HepG2 (cell line): ENCODE measurements at regions not wholly inside any gene's neighbourhood (a gene's known extent, or its start where the extent isn't known, plus 50 kb on each side); places are given as distances from the start of the nearest gene placed in this dataset.

ENCODE experiments used
- AHR ChIP-seq: IDR thresholded peaks from 2 replicates; pipeline ENCODE4 v1.6.1; 2018; ENCODE audit warnings: missing genetic modification reagents, missing compliant biosample characterization
- ATRX ChIP-seq: sonication (generic); formaldehyde crosslinking; IDR thresholded peaks from 2 replicates; pipeline ENCODE4 v1.4.0; 2020; ENCODE audit warnings: missing genetic modification reagents, borderline replicate concordance
- GRHL1 ChIP-seq: sonication (generic); formaldehyde crosslinking; conservative IDR thresholded peaks from 2 replicates; pipeline ENCODE4 v1.8.0; 2022; ENCODE audit warnings: missing genetic modification reagents
- HMG20A ChIP-seq: IDR thresholded peaks from 2 replicates; pipeline ENCODE4 v1.6.1; 2016; ENCODE audit warnings: borderline replicate concordance
- IRF2 ChIP-seq: IDR thresholded peaks from 2 replicates; pipeline ENCODE4 v1.6.1; 2018; ENCODE audit warnings: missing genetic modification reagents, missing compliant biosample characterization
- SIX1 ChIP-seq: sonication (generic); formaldehyde crosslinking; IDR thresholded peaks from 2 replicates; pipeline ENCODE4 v1.4.0; 2020; ENCODE audit warnings: missing genetic modification reagents, borderline replicate concordance
- SRY ChIP-seq: sonication (generic); formaldehyde crosslinking; IDR thresholded peaks from 2 replicates; pipeline ENCODE4 v1.8.0; 2022; ENCODE audit warnings: mild to moderate bottlenecking, missing genetic modification reagents
- ZNF580 ChIP-seq: IDR thresholded peaks from 2 replicates; pipeline ENCODE4 v1.6.1; 2016; ENCODE audit warnings: low read depth, borderline replicate concordance
- ZNF644 ChIP-seq: IDR thresholded peaks from 2 replicates; pipeline ENCODE4 v1.6.1; 2016; ENCODE audit warnings: low read depth
- TF ChIP-seq, protein P1 (sequence below): sonication (generic); formaldehyde crosslinking; IDR thresholded peaks from 2 replicates; pipeline ENCODE4 v1.4.0; 2020; ENCODE audit warnings: missing genetic modification reagents

DNA sequence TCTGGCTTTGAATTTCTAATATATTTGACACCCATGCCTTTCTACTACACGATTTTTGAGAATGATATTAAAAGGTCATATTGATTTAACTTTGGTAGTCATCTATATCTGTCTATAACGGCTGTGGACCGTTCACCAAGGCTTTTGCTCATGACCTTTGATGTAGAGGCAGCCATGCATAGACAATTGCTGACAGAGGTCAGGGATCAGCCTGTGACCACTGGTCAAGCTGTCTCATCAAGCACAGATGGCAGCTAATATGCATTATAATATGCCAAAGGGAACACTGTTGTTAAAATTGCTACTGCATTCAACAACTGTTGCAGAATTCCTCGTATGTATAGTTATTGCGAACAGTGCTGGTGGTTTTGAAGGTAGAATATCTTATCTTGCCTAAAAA lies 323.9 kb upstream of the DSEL start (continued):
- TF ChIP-seq ZNF580 (CRISPR knock-in tag) (no peak), IRF2 (CRISPR knock-in tag) (no peak), ATRX (CRISPR knock-in tag) (no peak), SRY (no peak), AHR (CRISPR knock-in tag) (no peak), GRHL1 (no peak), HMG20A (no peak), ZNF644 (CRISPR knock-in tag) (no peak), SIX1 (CRISPR knock-in tag) (no peak)
- TF ChIP-seq, protein P1, sequence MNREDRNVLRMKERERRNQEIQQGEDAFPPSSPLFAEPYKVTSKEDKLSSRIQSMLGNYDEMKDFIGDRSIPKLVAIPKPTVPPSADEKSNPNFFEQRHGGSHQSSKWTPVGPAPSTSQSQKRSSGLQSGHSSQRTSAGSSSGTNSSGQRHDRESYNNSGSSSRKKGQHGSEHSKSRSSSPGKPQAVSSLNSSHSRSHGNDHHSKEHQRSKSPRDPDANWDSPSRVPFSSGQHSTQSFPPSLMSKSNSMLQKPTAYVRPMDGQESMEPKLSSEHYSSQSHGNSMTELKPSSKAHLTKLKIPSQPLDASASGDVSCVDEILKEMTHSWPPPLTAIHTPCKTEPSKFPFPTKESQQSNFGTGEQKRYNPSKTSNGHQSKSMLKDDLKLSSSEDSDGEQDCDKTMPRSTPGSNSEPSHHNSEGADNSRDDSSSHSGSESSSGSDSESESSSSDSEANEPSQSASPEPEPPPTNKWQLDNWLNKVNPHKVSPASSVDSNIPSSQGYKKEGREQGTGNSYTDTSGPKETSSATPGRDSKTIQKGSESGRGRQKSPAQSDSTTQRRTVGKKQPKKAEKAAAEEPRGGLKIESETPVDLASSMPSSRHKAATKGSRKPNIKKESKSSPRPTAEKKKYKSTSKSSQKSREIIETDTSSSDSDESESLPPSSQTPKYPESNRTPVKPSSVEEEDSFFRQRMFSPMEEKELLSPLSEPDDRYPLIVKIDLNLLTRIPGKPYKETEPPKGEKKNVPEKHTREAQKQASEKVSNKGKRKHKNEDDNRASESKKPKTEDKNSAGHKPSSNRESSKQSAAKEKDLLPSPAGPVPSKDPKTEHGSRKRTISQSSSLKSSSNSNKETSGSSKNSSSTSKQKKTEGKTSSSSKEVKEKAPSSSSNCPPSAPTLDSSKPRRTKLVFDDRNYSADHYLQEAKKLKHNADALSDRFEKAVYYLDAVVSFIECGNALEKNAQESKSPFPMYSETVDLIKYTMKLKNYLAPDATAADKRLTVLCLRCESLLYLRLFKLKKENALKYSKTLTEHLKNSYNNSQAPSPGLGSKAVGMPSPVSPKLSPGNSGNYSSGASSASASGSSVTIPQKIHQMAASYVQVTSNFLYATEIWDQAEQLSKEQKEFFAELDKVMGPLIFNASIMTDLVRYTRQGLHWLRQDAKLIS (CRISPR knock-in tag): no peak
